ENCODE measurements at regions not wholly inside any gene's neighbourhood (a gene's known extent, or its start where the extent isn't known, plus 50 kb on each side); places are given as distances from the start of the nearest gene placed in this dataset.
A peak's percentile ranks its signal among the peaks of the same experiment; 100 is the strongest.
"Not testable (repeated sequence)": the region's sequence is repeated elsewhere in the genome, so short reads cannot be mapped to it uniquely, and the experiment has no call there.

- DNase-seq = no peak
These were observed 115.2 kb upstream of the RAB18 start for GRCh38 chr10:27388761-27389399.

- DNase-seq = no peak
These were observed 120.2 kb upstream of the RAB18 start for GRCh38 chr10:27383595-27384542.

- DNase-seq = no peak
These were observed 121.9 kb upstream of the RAB18 start for GRCh38 chr10:27382176-27382575.

- DNase-seq = no peak
These were observed 123.2 kb upstream of the RAB18 start for GRCh38 chr10:27380929-27381358.

GRCh38 chr10:27379041-27379440 lies 125.1 kb upstream of the RAB18 start:
- DNase-seq = not testable (repeated sequence)

GRCh38 chr10:27373566-27374160 lies 130.4 kb upstream of the RAB18 start:
- DNase-seq = no peak

GRCh38 chr10:27372095-27372494 lies 131.5 kb upstream of the ACBD5 start:
- no peak for DNase-seq

- DNase-seq = not testable (repeated sequence)
These were observed 130.8 kb upstream of the ACBD5 start for GRCh38 chr10:27371375-27371774.

- DNase-seq = no peak
These were observed 129.3 kb upstream of the ACBD5 start for GRCh38 chr10:27369880-27370279.

- DNase-seq = no peak
These were observed 128.1 kb upstream of the ACBD5 start for GRCh38 chr10:27368706-27369105.

GRCh38 chr10:27366769-27367168 lies 126.2 kb upstream of the ACBD5 start:
- DNase-seq = no peak

GRCh38 chr10:27364028-27364427 lies 123.4 kb upstream of the ACBD5 start:
- DNase-seq = no peak

GRCh38 chr10:27360581-27361172 lies 120.1 kb upstream of the ACBD5 start:
- peak; percentile 86 for DNase-seq

- DNase-seq = no peak
These were observed 119.3 kb upstream of the ACBD5 start for GRCh38 chr10:27359792-27360355.

GRCh38 chr10:27356738-27357137 lies 116.1 kb upstream of the ACBD5 start:
- no peak for DNase-seq

- no peak for DNase-seq
These were observed 115.4 kb upstream of the ACBD5 start for GRCh38 chr10:27355918-27356573.

- not testable (repeated sequence) for DNase-seq
These were observed 114.2 kb upstream of the ACBD5 start for GRCh38 chr10:27354643-27355270.

GRCh38 chr10:27354100-27354499 lies 113.5 kb upstream of the ACBD5 start:
- not testable (repeated sequence) for DNase-seq

GRCh38 chr10:27349987-27350386 lies 109.4 kb upstream of the ACBD5 start:
- DNase-seq = no peak

- not testable (repeated sequence) for DNase-seq
These were observed 107.2 kb upstream of the ACBD5 start for GRCh38 chr10:27347827-27348207.

GRCh38 chr10:27345455-27345920 lies 104.9 kb upstream of the ACBD5 start:
- no peak for DNase-seq
